ENCODE measurements at regions not wholly inside any gene's neighbourhood (a gene's known extent, or its start where the extent isn't known, plus 50 kb on each side); places are given as distances from the start of the nearest gene placed in this dataset.

DNA sequence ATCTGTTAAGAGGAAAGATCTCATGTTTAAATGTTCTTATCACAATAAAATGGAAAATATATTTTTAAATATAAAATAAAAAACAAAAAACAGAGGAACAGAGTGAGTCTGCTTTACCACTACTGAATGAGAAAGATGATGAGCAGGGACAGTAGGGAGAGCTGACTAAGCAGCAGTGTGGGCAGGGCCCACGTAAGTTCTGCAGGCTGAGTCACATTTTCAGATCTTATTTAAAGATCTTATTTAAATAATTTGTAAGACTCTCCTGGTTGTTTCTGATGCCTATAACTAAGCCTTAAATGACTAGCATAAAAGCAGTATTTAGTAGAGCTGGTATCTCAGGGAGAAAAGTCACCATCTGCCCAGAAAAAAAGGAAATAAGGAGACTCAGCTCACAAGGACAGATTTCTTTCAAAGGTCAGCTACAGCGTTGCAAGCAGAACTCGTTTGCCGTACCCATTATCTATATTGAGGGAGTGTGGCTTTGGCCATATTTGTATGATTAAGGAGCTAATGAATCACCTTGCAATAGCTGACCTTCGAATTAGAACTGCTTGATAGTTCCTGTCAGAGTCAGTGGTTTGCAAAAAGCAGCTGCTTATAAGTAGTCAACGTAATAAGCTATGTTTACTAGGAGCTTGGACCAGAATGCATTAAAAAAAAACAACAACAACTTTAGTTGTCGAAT is 322.1 kb upstream of the CHAC2 start:
- Mint-ChIP-seq H3K27ac (peak overlapping the region; percentile 81), H3K4me3 (peak overlapping the region; percentile 82), H3K27me3 (ENCODE audit: insufficient read depth) (no peaks in the 10 kb centered on the region), H3K9me3 (no peaks in the 10 kb centered on the region), H3K4me1 (ENCODE audit: low read depth) (peaks cover 37% of the 10 kb centered on the region), H3K36me3 (ENCODE audit: low read depth) (no peaks in the 10 kb centered on the region)
- TF ChIP-seq, protein P1, sequence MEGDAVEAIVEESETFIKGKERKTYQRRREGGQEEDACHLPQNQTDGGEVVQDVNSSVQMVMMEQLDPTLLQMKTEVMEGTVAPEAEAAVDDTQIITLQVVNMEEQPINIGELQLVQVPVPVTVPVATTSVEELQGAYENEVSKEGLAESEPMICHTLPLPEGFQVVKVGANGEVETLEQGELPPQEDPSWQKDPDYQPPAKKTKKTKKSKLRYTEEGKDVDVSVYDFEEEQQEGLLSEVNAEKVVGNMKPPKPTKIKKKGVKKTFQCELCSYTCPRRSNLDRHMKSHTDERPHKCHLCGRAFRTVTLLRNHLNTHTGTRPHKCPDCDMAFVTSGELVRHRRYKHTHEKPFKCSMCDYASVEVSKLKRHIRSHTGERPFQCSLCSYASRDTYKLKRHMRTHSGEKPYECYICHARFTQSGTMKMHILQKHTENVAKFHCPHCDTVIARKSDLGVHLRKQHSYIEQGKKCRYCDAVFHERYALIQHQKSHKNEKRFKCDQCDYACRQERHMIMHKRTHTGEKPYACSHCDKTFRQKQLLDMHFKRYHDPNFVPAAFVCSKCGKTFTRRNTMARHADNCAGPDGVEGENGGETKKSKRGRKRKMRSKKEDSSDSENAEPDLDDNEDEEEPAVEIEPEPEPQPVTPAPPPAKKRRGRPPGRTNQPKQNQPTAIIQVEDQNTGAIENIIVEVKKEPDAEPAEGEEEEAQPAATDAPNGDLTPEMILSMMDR (IDR thresholded peaks at IDR 0.05) = no peak
- peak; percentile 65 for DNase-seq

DNA sequence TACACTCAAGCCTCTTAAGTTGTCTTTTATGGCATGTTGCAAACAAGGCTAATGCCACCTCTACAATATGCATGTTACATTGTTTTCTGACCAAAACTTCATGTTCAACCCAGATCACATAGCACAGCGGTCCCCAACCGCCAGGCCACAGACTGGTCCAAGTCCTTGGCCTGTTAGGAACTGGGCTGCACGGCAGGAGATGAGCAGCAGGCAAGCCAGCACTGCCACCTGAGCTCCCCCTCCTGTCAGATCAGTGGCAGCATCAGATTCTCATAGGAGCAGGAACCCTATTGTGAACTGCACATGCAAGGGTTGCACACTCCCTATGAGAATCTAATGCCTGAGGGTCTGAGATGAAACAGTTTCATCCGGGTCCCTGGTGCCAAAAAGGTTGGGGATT is 324.8 kb upstream of the CHAC2 start:
- TF ChIP-seq, protein P1 (IDR thresholded peaks at IDR 0.05) = peak; percentile 19; the same call in 1 of the 2 replicates
- H3K4me3 Mint-ChIP-seq = no peak overlapping the region
- no peak overlapping the region for H3K27ac Mint-ChIP-seq
- H3K9me3 Mint-ChIP-seq = no peaks in the 10 kb centered on the region
- peaks cover 32% of the 10 kb centered on the region for H3K4me1 Mint-ChIP-seq (ENCODE audit: low read depth)
- no peaks in the 10 kb centered on the region for H3K27me3 Mint-ChIP-seq (ENCODE audit: insufficient read depth)
- H3K36me3 Mint-ChIP-seq (ENCODE audit: low read depth) = no peaks in the 10 kb centered on the region
- DNase-seq = no peak

DNA sequence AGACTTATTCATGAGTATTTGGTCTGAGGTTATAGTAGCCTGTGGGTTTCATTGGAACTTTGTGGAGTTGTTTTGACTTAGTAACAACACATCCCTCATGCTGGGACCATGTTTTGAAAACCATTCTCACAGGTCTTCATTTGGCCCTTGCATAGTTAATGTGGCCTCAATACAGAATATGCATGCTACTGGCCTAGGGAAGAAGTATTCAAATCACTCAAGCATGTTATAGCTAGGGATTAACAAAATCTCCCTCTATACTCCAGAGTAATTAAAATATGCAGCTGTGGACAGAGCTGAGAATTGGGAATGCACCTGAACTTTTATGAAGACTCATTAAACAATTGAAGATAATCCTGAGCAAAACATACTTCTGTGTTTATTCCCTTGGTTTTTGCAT is 325.5 kb upstream of the CHAC2 start:
- H3K4me1 Mint-ChIP-seq (ENCODE audit: low read depth) = peaks cover 38% of the 10 kb centered on the region
- TF ChIP-seq, protein P1 (IDR thresholded peaks at IDR 0.05) = no peak
- H3K27ac Mint-ChIP-seq = no peak overlapping the region
- H3K9me3 Mint-ChIP-seq = no peaks in the 10 kb centered on the region
- no peak for DNase-seq
- no peaks in the 10 kb centered on the region for H3K36me3 Mint-ChIP-seq (ENCODE audit: low read depth)
- H3K4me3 Mint-ChIP-seq = no peak overlapping the region
- H3K27me3 Mint-ChIP-seq (ENCODE audit: insufficient read depth) = no peaks in the 10 kb centered on the region

DNA sequence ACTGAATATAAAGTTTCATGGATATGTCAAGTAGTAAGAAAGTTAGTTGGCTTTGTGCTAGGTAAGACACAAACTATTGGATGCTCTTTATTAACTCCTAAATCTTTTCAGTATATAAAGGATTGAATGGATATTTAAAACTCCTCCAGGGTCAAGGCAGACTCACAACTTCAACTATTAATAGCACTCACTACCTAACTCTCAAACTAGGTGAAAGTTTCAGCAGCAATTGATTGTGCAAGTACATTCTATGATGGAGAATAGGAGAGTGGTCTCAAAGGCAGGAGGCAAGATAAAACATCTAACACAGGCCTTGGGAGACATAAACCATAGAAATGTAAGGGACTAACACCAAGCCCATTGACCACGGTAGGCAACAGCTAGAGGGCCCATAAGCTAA is 328.9 kb upstream of the CHAC2 start:
- H3K4me1 Mint-ChIP-seq (ENCODE audit: low read depth) = peaks cover 18% of the 10 kb centered on the region
- TF ChIP-seq, protein P1 (IDR thresholded peaks at IDR 0.05) = no peak
- no peaks in the 10 kb centered on the region for H3K27me3 Mint-ChIP-seq (ENCODE audit: insufficient read depth)
- no peaks in the 10 kb centered on the region for H3K9me3 Mint-ChIP-seq
- H3K36me3 Mint-ChIP-seq (ENCODE audit: low read depth) = no peaks in the 10 kb centered on the region
- no peak for DNase-seq
- no peak overlapping the region for H3K27ac Mint-ChIP-seq
- no peak overlapping the region for H3K4me3 Mint-ChIP-seq

DNA sequence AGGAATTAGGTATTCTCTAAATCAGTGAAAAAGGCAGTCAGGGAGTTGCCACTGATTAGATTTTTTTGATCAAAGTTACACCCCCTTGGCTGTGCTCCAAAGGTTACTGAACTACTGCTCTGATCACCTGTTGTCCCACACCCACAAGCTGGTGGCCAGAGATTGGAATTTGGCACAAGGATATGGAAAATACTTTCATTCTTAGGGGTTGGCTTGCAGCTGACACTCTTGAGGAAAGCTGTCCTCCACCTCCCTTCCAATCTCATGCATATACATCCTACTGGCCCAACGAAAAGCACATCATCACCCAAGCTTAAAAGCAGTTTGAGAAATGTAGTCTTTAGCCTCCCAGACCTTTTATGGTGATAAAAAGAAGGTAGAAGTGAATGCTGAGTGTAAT is 329.5 kb upstream of the CHAC2 start:
- TF ChIP-seq, protein P1 (IDR thresholded peaks at IDR 0.05) = no peak
- Mint-ChIP-seq H3K4me1 (ENCODE audit: low read depth) (peaks cover 18% of the 10 kb centered on the region), H3K9me3 (no peaks in the 10 kb centered on the region), H3K36me3 (ENCODE audit: low read depth) (no peaks in the 10 kb centered on the region), H3K27ac (no peak overlapping the region), H3K4me3 (no peak overlapping the region), H3K27me3 (ENCODE audit: insufficient read depth) (no peaks in the 10 kb centered on the region)
- DNase-seq = no peak

Measured in HFFc6 (cell line).